PC-9 (cell line): ENCODE measurements at regions not wholly inside any gene's neighbourhood (a gene's known extent, or its start where the extent isn't known, plus 50 kb on each side); places are given as distances from the start of the nearest gene placed in this dataset.

Experiments used
- BruUV-seq: library from RNA; stranded (reverse); fragments of 400-500 nt; replicated peaks from 2 replicates; lab custom pipeline; 2021; lab: Mats Ljungman, UMichigan
- CTCF ChIA-PET: fragments of 300-600 bp; sonication (Branson Sonifier 250); formaldehyde crosslinking; loops from one replicate; lab custom pipeline; 2022; ENCODE audit warnings: antibody characterized with exemption; lab: Charles Lee
- POLR2A ChIA-PET: fragments of 300-600 bp; sonication (Branson Sonifier 250); formaldehyde crosslinking; loops from one replicate; lab custom pipeline; 2022; ENCODE audit warnings: antibody characterized with exemption; ENCODE audit not compliant: unreplicated experiment; lab: Charles Lee
- DNase-seq, 2 experiments: peaks; one replicate each; pipeline versions ENCODE4 v3.0.0 to v3.0.0-alpha.2; 2015 to 2022; ENCODE audit warnings: mixed read lengths in 1 of 2
- H2AFZ ChIP-seq: fragments of 200-600 bp; sonication (generic); 2 replicates; pipeline ENCODE4 v1.8.1; 2017; ENCODE audit warnings: antibody characterized with exemption
- H3F3A ChIP-seq: fragments of 200-600 bp; sonication (generic); 2 replicates; pipeline ENCODE4 v1.8.1; 2017; ENCODE audit warnings: antibody characterized with exemption, mild to moderate bottlenecking, low read depth; ENCODE audit not compliant: insufficient read depth
- H3K27ac ChIP-seq: fragments of 200-600 bp; sonication (generic); 2 replicates; pipeline ENCODE4 v1.6.1; 2016; ENCODE audit warnings: mixed run types
- H3K27me3 ChIP-seq: fragments of 200-600 bp; sonication (generic); 2 replicates; pipeline ENCODE4 v1.6.1; 2016; ENCODE audit warnings: low read depth, mixed run types; ENCODE audit not compliant: insufficient read depth
- H3K36me3 ChIP-seq: fragments of 200-600 bp; sonication (generic); 2 replicates; pipeline ENCODE4 v1.6.1; 2016; ENCODE audit warnings: low read depth, mixed run types
- H3K4me1 ChIP-seq: fragments of 200-600 bp; sonication (generic); replicated peaks from 2 replicates; pipeline ENCODE4 v1.6.1; 2016; ENCODE audit warnings: mixed run types; ENCODE audit not compliant: insufficient read depth
- H3K4me2 ChIP-seq: fragments of 200-600 bp; sonication (generic); 2 replicates; pipeline ENCODE4 v1.6.1; 2017; ENCODE audit warnings: mixed run types
- H3K4me3 ChIP-seq: fragments of 200-600 bp; sonication (generic); 2 replicates; pipeline ENCODE4 v1.6.1; 2016; ENCODE audit warnings: mixed run types
- H3K79me2 ChIP-seq: fragments of 200-600 bp; sonication (generic); 2 replicates; pipeline ENCODE4 v1.6.1; 2017; ENCODE audit warnings: low read depth, mixed run types
- H3K9me2 ChIP-seq: fragments of 200-600 bp; sonication (generic); 2 replicates; pipeline ENCODE4 v1.8.1; 2017; ENCODE audit warnings: mild to moderate bottlenecking; ENCODE audit not compliant: insufficient read depth
- H3K9me3 ChIP-seq: fragments of 200-600 bp; sonication (generic); 2 replicates; pipeline ENCODE4 v1.8.1; 2016; ENCODE audit warnings: low read depth; ENCODE audit not compliant: insufficient read depth
- H4K20me1 ChIP-seq: fragments of 200-600 bp; sonication (generic); 2 replicates; pipeline ENCODE4 v1.8.1; 2017; ENCODE audit not compliant: insufficient read depth
- CTCF ChIP-seq: fragments of 200-600 bp; sonication (generic); conservative IDR thresholded peaks from 2 replicates; pipeline ENCODE4 v1.6.1; 2017; ENCODE audit warnings: mixed run types, antibody characterized with exemption, mild to moderate bottlenecking, moderate library complexity
- EZH2 ChIP-seq: fragments of 200-600 bp; sonication (generic); IDR thresholded peaks from 2 replicates; pipeline ENCODE4 v1.8.0; 2017; ENCODE audit warnings: antibody characterized with exemption, low read depth
- intact Hi-C: fragments of 100-400 bp; cut with micrococcal nuclease; formaldehyde crosslinking; loops from one replicate; pipeline ENCODE4 v1.10.0; 2022; ENCODE audit not compliant: unreplicated experiment

DNA sequence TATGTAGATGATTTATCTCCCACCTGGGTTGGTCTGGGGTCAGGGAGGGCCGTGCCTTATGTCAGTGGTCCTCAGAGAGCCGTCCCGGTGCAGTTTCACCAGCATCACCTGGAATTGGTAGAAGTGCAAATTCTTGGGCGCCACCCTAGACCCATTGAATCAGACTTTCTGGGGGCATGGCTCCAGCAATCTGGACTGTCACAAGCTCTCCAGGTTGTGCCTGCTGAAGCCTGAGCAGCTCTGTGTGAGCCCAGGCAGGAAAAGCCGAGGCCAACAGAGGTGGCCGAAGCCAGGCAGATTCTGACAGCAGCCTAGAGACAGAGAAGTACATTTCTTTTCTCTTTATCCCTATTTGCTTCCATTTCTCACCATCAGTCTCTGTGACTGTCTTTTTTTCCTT lies 98.4 kb upstream of the SEC11C start:
- no peak overlapping the region for H3K27ac ChIP-seq
- H3F3A ChIP-seq = no peaks in the 10 kb centered on the region
- no peaks in the 10 kb centered on the region for H3K4me1 ChIP-seq
- H4K20me1 ChIP-seq = no peaks in the 10 kb centered on the region
- H3K9me3 ChIP-seq = no peaks in the 10 kb centered on the region
- H3K9me2 ChIP-seq = no peaks in the 10 kb centered on the region
- H3K36me3 ChIP-seq = no peaks in the 10 kb centered on the region
- DNase-seq = no peak
- ChIA-PET CTCF (no interaction called here), POLR2A (no interaction called here)
- TF ChIP-seq CTCF (no peak), EZH2 (no peak)
- H3K4me2 ChIP-seq = no peak overlapping the region
- intact Hi-C loops = no loop called here
- H3K4me3 ChIP-seq = no peak overlapping the region
- BruUV-seq = no TSS peak
- H3K79me2 ChIP-seq = no peaks in the 10 kb centered on the region
- no peaks in the 10 kb centered on the region for H3K27me3 ChIP-seq
- no peak overlapping the region for H2AFZ ChIP-seq

- no peaks in the 10 kb centered on the region for H3F3A ChIP-seq
- no TSS peak for BruUV-seq
- H3K9me2 ChIP-seq = no peaks in the 10 kb centered on the region
- no peaks in the 10 kb centered on the region for H3K27me3 ChIP-seq
- no peak overlapping the region for H3K27ac ChIP-seq
- H3K4me2 ChIP-seq = no peak overlapping the region
- no peaks in the 10 kb centered on the region for H3K36me3 ChIP-seq
- no peak overlapping the region for H3K4me3 ChIP-seq
- H4K20me1 ChIP-seq = no peaks in the 10 kb centered on the region
- DNase-seq = no peak
- TF ChIP-seq EZH2 (no peak), CTCF (no peak)
- H3K4me1 ChIP-seq = no peaks in the 10 kb centered on the region
- intact Hi-C loops = no loop called here
- H3K9me3 ChIP-seq = no peaks in the 10 kb centered on the region
- H2AFZ ChIP-seq = no peak overlapping the region
- H3K79me2 ChIP-seq = no peaks in the 10 kb centered on the region
- POLR2A ChIA-PET = interaction anchor here (0.6 kb wide), 1 partner anchor 22 kb away, joined by 3 read pairs; no protein-coding TSS in a partner anchor
- CTCF ChIA-PET = no interaction called here
Measured at GRCh38 chr18:59041819-59042815, 97.6 kb upstream of the SEC11C start.

DNA sequence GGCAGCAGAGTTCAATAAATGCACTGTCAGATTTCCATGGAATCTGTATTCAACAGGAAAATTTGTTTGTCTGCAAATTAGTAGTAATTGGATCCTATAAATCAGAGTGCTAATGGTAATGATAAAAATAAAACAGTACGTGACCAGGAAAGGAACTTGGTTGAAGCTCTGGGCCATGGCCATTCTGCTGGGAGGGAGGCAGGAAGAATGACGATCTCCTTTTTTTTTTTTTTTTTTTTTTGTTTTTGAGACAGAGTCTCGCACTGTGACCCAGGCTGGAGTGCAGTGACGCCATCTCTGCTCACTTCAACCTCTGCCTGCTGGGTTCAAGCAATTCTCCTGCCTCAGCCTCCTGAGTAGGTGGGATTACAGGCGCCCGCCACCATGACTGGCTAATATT lies 94.8 kb upstream of the SEC11C start:
- POLR2A ChIA-PET = no interaction called here
- intact Hi-C loops = no loop called here
- TF ChIP-seq EZH2 = no peak
- TF ChIP-seq CTCF = no peak
- Histone ChIP-seq H3F3A (no peaks in the 10 kb centered on the region), H3K9me2 (no peaks in the 10 kb centered on the region), H3K4me3 (no peak overlapping the region), H3K79me2 (no peaks in the 10 kb centered on the region), H3K9me3 (no peaks in the 10 kb centered on the region), H2AFZ (no peak overlapping the region), H3K36me3 (no peaks in the 10 kb centered on the region), H3K27me3 (no peaks in the 10 kb centered on the region), H3K4me1 (no peaks in the 10 kb centered on the region), H3K4me2 (no peak overlapping the region), H4K20me1 (no peaks in the 10 kb centered on the region), H3K27ac (no peak overlapping the region)
- CTCF ChIA-PET = interaction anchor here (0.6 kb wide), 1 partner anchor 888 kb away, joined by 7 read pairs; no protein-coding TSS in a partner anchor
- BruUV-seq = no TSS peak
- DNase-seq = no peak
